ENCODE measurements at regions not wholly inside any gene's neighbourhood (a gene's known extent, or its start where the extent isn't known, plus 50 kb on each side); places are given as distances from the start of the nearest gene placed in this dataset.

GRCh38 chr11:116173941-116174911 is 598.6 kb downstream of the BUD13 start:
- H3K27me3 ChIP-seq (ENCODE audit: insufficient read depth, low read depth, low read length) = no peaks in the 10 kb centered on the region
- H3K36me3 ChIP-seq (ENCODE audit: insufficient read depth, low read length) = no peaks in the 10 kb centered on the region
- TF ChIP-seq, protein P1, sequence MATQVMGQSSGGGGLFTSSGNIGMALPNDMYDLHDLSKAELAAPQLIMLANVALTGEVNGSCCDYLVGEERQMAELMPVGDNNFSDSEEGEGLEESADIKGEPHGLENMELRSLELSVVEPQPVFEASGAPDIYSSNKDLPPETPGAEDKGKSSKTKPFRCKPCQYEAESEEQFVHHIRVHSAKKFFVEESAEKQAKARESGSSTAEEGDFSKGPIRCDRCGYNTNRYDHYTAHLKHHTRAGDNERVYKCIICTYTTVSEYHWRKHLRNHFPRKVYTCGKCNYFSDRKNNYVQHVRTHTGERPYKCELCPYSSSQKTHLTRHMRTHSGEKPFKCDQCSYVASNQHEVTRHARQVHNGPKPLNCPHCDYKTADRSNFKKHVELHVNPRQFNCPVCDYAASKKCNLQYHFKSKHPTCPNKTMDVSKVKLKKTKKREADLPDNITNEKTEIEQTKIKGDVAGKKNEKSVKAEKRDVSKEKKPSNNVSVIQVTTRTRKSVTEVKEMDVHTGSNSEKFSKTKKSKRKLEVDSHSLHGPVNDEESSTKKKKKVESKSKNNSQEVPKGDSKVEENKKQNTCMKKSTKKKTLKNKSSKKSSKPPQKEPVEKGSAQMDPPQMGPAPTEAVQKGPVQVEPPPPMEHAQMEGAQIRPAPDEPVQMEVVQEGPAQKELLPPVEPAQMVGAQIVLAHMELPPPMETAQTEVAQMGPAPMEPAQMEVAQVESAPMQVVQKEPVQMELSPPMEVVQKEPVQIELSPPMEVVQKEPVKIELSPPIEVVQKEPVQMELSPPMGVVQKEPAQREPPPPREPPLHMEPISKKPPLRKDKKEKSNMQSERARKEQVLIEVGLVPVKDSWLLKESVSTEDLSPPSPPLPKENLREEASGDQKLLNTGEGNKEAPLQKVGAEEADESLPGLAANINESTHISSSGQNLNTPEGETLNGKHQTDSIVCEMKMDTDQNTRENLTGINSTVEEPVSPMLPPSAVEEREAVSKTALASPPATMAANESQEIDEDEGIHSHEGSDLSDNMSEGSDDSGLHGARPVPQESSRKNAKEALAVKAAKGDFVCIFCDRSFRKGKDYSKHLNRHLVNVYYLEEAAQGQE (IDR thresholded peaks at IDR 0.05; ENCODE audit: borderline replicate concordance) = no peak
- TF ChIP-seq POLR2AphosphoS5 (IDR thresholded peaks at IDR 0.05) (no peak), EP300 (conservative IDR thresholded peaks at IDR 0.05; ENCODE audit: poor library complexity, severe bottlenecking) (no peak), EZH2 (IDR thresholded peaks at IDR 0.05; ENCODE audit: borderline replicate concordance, insufficient read depth, low read length, poor library complexity, severe bottlenecking) (no peak), MXI1 (conservative IDR thresholded peaks at IDR 0.05; ENCODE audit: poor library complexity, severe bottlenecking) (no peak), CTCF (IDR thresholded peaks at IDR 0.05; ENCODE audit: poor library complexity, severe bottlenecking) (no peak), RAD21 (conservative IDR thresholded peaks at IDR 0.05) (no peak), TAF1 (IDR thresholded peaks at IDR 0.05; ENCODE audit: low read depth) (no peak), SMC3 (conservative IDR thresholded peaks at IDR 0.05; ENCODE audit: poor library complexity) (no peak)
- H3K4me3 ChIP-seq (ENCODE audit: low read length) = no peak overlapping the region
- H3K4me2 ChIP-seq (ENCODE audit: low read length) = no peak overlapping the region
- no peak overlapping the region for H3K27ac ChIP-seq (ENCODE audit: low read length)
- H3K9ac ChIP-seq (ENCODE audit: low read length) = no peak overlapping the region
- no peaks in the 10 kb centered on the region for H4K20me1 ChIP-seq (ENCODE audit: insufficient read depth)
- no peaks in the 10 kb centered on the region for H3K9me3 ChIP-seq (ENCODE audit: low read length)
- H3F3A ChIP-seq (ENCODE audit: insufficient read depth, low read length, poor library complexity, severe bottlenecking) = no peaks in the 10 kb centered on the region
- no peak overlapping the region for H2AFZ ChIP-seq (ENCODE audit: low read depth, low read length)
- H3K9me2 ChIP-seq (ENCODE audit: insufficient read depth, low read length) = no peaks in the 10 kb centered on the region
- H3K79me2 ChIP-seq (replicated peaks; ENCODE audit: insufficient read depth, low read length) = no peaks in the 10 kb centered on the region

GRCh38 chr11:116173506-116173905 is 599.3 kb downstream of the BUD13 start:
- no peak overlapping the region for H3K4me3 ChIP-seq (ENCODE audit: low read length)
- no peak overlapping the region for H2AFZ ChIP-seq (ENCODE audit: low read depth, low read length)
- H3K9me3 ChIP-seq (ENCODE audit: low read length) = no peaks in the 10 kb centered on the region
- no peak overlapping the region for H3K9ac ChIP-seq (ENCODE audit: low read length)
- no peaks in the 10 kb centered on the region for H3K36me3 ChIP-seq (ENCODE audit: insufficient read depth, low read length)
- no peak overlapping the region for H3K4me2 ChIP-seq (ENCODE audit: low read length)
- H3K79me2 ChIP-seq (replicated peaks; ENCODE audit: insufficient read depth, low read length) = no peaks in the 10 kb centered on the region
- H4K20me1 ChIP-seq (ENCODE audit: insufficient read depth) = no peaks in the 10 kb centered on the region
- no peaks in the 10 kb centered on the region for H3K27me3 ChIP-seq (ENCODE audit: insufficient read depth, low read depth, low read length)
- no peaks in the 10 kb centered on the region for H3K9me2 ChIP-seq (ENCODE audit: insufficient read depth, low read length)
- no peak for TF ChIP-seq MXI1 (conservative IDR thresholded peaks at IDR 0.05; ENCODE audit: poor library complexity, severe bottlenecking)
- H3K27ac ChIP-seq (ENCODE audit: low read length) = no peak overlapping the region
- H3F3A ChIP-seq (ENCODE audit: insufficient read depth, low read length, poor library complexity, severe bottlenecking) = no peaks in the 10 kb centered on the region

Data from neural cell (in vitro differentiated cells).